H9 (cell line): ENCODE measurements at regions not wholly inside any gene's neighbourhood (a gene's known extent, or its start where the extent isn't known, plus 50 kb on each side); places are given as distances from the start of the nearest gene placed in this dataset.

Experiments
- DNase-seq: peaks from one replicate; pipeline ENCODE4 v3.0.0-alpha.2; 2017
- H2AFZ ChIP-seq: one replicate; pipeline ENCODE4 v1.6.1; 2013; ENCODE audit warnings: mild to moderate bottlenecking, low read length, control low read depth, moderate library complexity
- H2AK5ac ChIP-seq: 2 replicates; pipeline ENCODE4 v1.6.1; 2013; ENCODE audit warnings: low read length, control low read depth, mixed read lengths; ENCODE audit not compliant: insufficient read length
- H2BK120ac ChIP-seq: one replicate; pipeline ENCODE4 v1.6.1; 2013; ENCODE audit warnings: low read depth, mild to moderate bottlenecking, low read length, control low read depth, inconsistent platforms; ENCODE audit not compliant: poor library complexity, severe bottlenecking
- H2BK12ac ChIP-seq: 2 replicates; pipeline ENCODE4 v1.6.1; 2013; ENCODE audit warnings: low read length, control low read depth, mixed read lengths, low read depth; ENCODE audit not compliant: insufficient read length
- H2BK15ac ChIP-seq: 2 replicates; pipeline ENCODE4 v1.6.1; 2013; ENCODE audit warnings: low read depth, low read length, control low read depth
- H2BK20ac ChIP-seq: one replicate; pipeline ENCODE4 v1.6.1; 2013; ENCODE audit warnings: low read depth, mild to moderate bottlenecking, low read length, control low read depth, inconsistent platforms; ENCODE audit not compliant: poor library complexity, severe bottlenecking
- H2BK5ac ChIP-seq: 2 replicates; pipeline ENCODE4 v1.6.1; 2013; ENCODE audit warnings: low read length, control low read depth, mixed read lengths; ENCODE audit not compliant: insufficient read length
- H3K14ac ChIP-seq: 2 replicates; pipeline ENCODE4 v1.6.1; 2013; ENCODE audit warnings: low read length, control low read depth; ENCODE audit not compliant: insufficient read depth
- H3K18ac ChIP-seq: 2 replicates; pipeline ENCODE4 v1.6.1; 2013; ENCODE audit warnings: low read depth, mild to moderate bottlenecking, mixed read lengths, low read length, control low read depth; ENCODE audit not compliant: insufficient read length
- H3K23ac ChIP-seq: 2 replicates; pipeline ENCODE4 v1.6.1; 2013; ENCODE audit warnings: low read length, control low read depth, mixed read lengths, low read depth; ENCODE audit not compliant: insufficient read length
- H3K23me2 ChIP-seq: 2 replicates; pipeline ENCODE4 v1.6.1; 2013; ENCODE audit warnings: low read depth, mild to moderate bottlenecking, mixed read lengths, low read length, control low read depth; ENCODE audit not compliant: insufficient read length, poor library complexity, severe bottlenecking
- H3K27ac ChIP-seq: 2 replicates; pipeline ENCODE4 v1.5.1; 2013; ENCODE audit warnings: low read length, control low read depth, mixed read lengths, low read depth; ENCODE audit not compliant: insufficient read length
- H3K27me3 ChIP-seq: 2 replicates; pipeline ENCODE4 v1.6.1; 2013; ENCODE audit warnings: low read length, control low read depth, inconsistent platforms; ENCODE audit not compliant: insufficient read depth
- H3K4ac ChIP-seq: 2 replicates; pipeline ENCODE4 v1.6.1; 2013; ENCODE audit warnings: low read depth, mild to moderate bottlenecking, control low read depth, inconsistent platforms, low read length, moderate library complexity
- H3K4me1 ChIP-seq: 2 replicates; pipeline ENCODE4 v1.6.1; 2013; ENCODE audit warnings: low read length, control low read depth, inconsistent platforms; ENCODE audit not compliant: insufficient read depth
- H3K4me2 ChIP-seq: 2 replicates; pipeline ENCODE4 v1.6.1; 2013; ENCODE audit warnings: low read length, control low read depth, mixed read lengths; ENCODE audit not compliant: insufficient read length, insufficient read depth
- H3K56ac ChIP-seq: 2 replicates; pipeline ENCODE4 v1.6.1; 2013; ENCODE audit warnings: low read depth, mild to moderate bottlenecking, mixed read lengths, low read length, control low read depth; ENCODE audit not compliant: insufficient read length
- H3K79me1 ChIP-seq: 2 replicates; pipeline ENCODE4 v1.6.1; 2013; ENCODE audit warnings: low read depth, mild to moderate bottlenecking, moderate library complexity, low read length, control low read depth, inconsistent platforms; ENCODE audit not compliant: insufficient read depth, poor library complexity, severe bottlenecking
- H3K79me2 ChIP-seq: 2 replicates; pipeline ENCODE4 v1.6.1; 2013; ENCODE audit warnings: low read length, control low read depth, inconsistent platforms; ENCODE audit not compliant: insufficient read depth
- H3K9ac ChIP-seq: 2 replicates; pipeline ENCODE4 v1.6.1; 2013; ENCODE audit warnings: low read length, control low read depth, mixed read lengths; ENCODE audit not compliant: insufficient read length; ENCODE audit errors: extremely low read depth
- H3K9me3 ChIP-seq: one replicate; pipeline ENCODE4 v1.6.1; 2013; ENCODE audit warnings: low read depth, low read length, inconsistent platforms; ENCODE audit not compliant: control insufficient read depth
- H3T11ph ChIP-seq: one replicate; pipeline ENCODE4 v1.6.1; 2013; ENCODE audit warnings: mild to moderate bottlenecking, low read length, control low read depth, inconsistent platforms
- H4K20me1 ChIP-seq: one replicate; pipeline ENCODE4 v1.6.1; 2013; ENCODE audit not compliant: control insufficient read depth, insufficient read length, insufficient read depth
- H4K5ac ChIP-seq: 2 replicates; pipeline ENCODE4 v1.6.1; 2013; ENCODE audit warnings: low read depth, mild to moderate bottlenecking, mixed read lengths, low read length, control low read depth; ENCODE audit not compliant: insufficient read length
- H4K8ac ChIP-seq: replicated peaks from 2 replicates; pipeline ENCODE4 v1.6.1; 2013; ENCODE audit warnings: low read length, control low read depth, mixed read lengths, low read depth; ENCODE audit not compliant: insufficient read length
- H4K91ac ChIP-seq: 2 replicates; pipeline ENCODE4 v1.6.1; 2013; ENCODE audit warnings: low read depth, mild to moderate bottlenecking, moderate library complexity, mixed read lengths, low read length, control low read depth; ENCODE audit not compliant: insufficient read length
- H3K27ac Mint-ChIP-seq, 3 experiments: 2 replicates in 2 of 3; 3 replicates in 1 of 3; pipeline ENCODE4 v1.8.0; 2020 to 2021; ENCODE audit warnings: mixed read lengths in 3 of 3, mild to moderate bottlenecking in 1 of 3, moderate library complexity in 1 of 3
- H3K27me3 Mint-ChIP-seq: 2 replicates; pipeline ENCODE4 v1.8.0; 2021; ENCODE audit warnings: low read depth, mild to moderate bottlenecking, moderate library complexity, mixed read lengths
- H3K36me3 Mint-ChIP-seq, 3 experiments: 2 replicates in 2 of 3; 3 replicates in 1 of 3; pipeline ENCODE4 v1.8.0; 2020 to 2021; ENCODE audit warnings: low read depth in 3 of 3, mixed read lengths in 3 of 3; ENCODE audit not compliant: insufficient read depth in 1 of 3
- H3K4me1 Mint-ChIP-seq, 2 experiments: 2 replicates each; pipeline ENCODE4 v1.8.0; 2020; ENCODE audit warnings: mixed read lengths in 2 of 2
- H3K4me3 Mint-ChIP-seq, 2 experiments: 2 replicates in 1 of 2; 3 replicates in 1 of 2; pipeline ENCODE4 v1.8.0; 2020 to 2021; ENCODE audit warnings: mild to moderate bottlenecking in 2 of 2, mixed read lengths in 2 of 2, moderate library complexity in 1 of 2
- H3K9me3 Mint-ChIP-seq, 2 experiments: 2 replicates in 1 of 2; 3 replicates in 1 of 2; pipeline ENCODE4 v1.8.0; 2020; ENCODE audit warnings: mild to moderate bottlenecking in 2 of 2, mixed read lengths in 2 of 2, moderate library complexity in 1 of 2
- CTCF ChIP-seq: fragments of 200-600 bp; sonication (generic); conservative IDR thresholded peaks from 3 replicates; pipeline ENCODE4 v1.8.0; 2021; ENCODE audit warnings: antibody characterized with exemption, mild to moderate bottlenecking
- WGBS: extraction: QIAGEN DNeasy Blood & Tissue Kit; methylation state at CpG from one replicate; pipeline ENCODE4 v1.1.7; 2013; ENCODE audit warnings: missing lambda C conversion rate, low lambda C conversion rate, mixed read lengths; ENCODE audit not compliant: insufficient read length; ENCODE audit errors: extremely low coverage; 5-methylcytosine and 5-hydroxymethylcytosine counted together

GRCh38 chr12:91582811-91583210, 400.2 kb upstream of the DCN start:
- no peak overlapping the region for H3K4ac ChIP-seq
- H2BK120ac ChIP-seq = no peak overlapping the region
- no peak overlapping the region for H2AK5ac ChIP-seq
- H4K5ac ChIP-seq = no peak overlapping the region
- no peak overlapping the region for H2BK12ac ChIP-seq
- no peaks in the 10 kb centered on the region for H3K23me2 ChIP-seq
- H2BK15ac ChIP-seq = no peak overlapping the region
- Mint-ChIP-seq H3K27ac (peak overlapping the region in 1 of 3 experiments; percentile 6; a peak in 2 of 7 replicates), H3K27me3 (no peaks in the 10 kb centered on the region), H3K9me3 (no peaks in the 10 kb centered on the region), H3K4me1 (peaks cover 17 to 21% of the 10 kb centered on the region in 2 experiments), H3K4me3 (no peak overlapping the region), H3K36me3 (no peaks in the 10 kb centered on the region)
- no peaks in the 10 kb centered on the region for H4K20me1 ChIP-seq
- H3K9me3 ChIP-seq = no peaks in the 10 kb centered on the region
- no peaks in the 10 kb centered on the region for H3K79me2 ChIP-seq
- no CpG with 5 or more reads among the region's 3 CpGs for WGBS
- H3K27me3 ChIP-seq = no peaks in the 10 kb centered on the region
- H3K4me2 ChIP-seq = no peak overlapping the region
- no peak overlapping the region for H3K27ac ChIP-seq
- no peak overlapping the region for H2BK5ac ChIP-seq
- no peaks in the 10 kb centered on the region for H3K79me1 ChIP-seq
- H4K8ac ChIP-seq = no peak overlapping the region
- H2BK20ac ChIP-seq = no peak overlapping the region
- no peak overlapping the region for H3K14ac ChIP-seq
- TF ChIP-seq CTCF = no peak
- H2AFZ ChIP-seq = no peak overlapping the region
- H3T11ph ChIP-seq = no peak overlapping the region
- H3K56ac ChIP-seq = no peak overlapping the region
- H4K91ac ChIP-seq = no peak overlapping the region
- no peak overlapping the region for H3K9ac ChIP-seq
- DNase-seq = no peak
- H3K18ac ChIP-seq = no peak overlapping the region
- H3K4me1 ChIP-seq = no peaks in the 10 kb centered on the region; the same call in 1 of the 2 replicates
- no peak overlapping the region for H3K23ac ChIP-seq
